ENCODE measurements at regions not wholly inside any gene's neighbourhood (a gene's known extent, or its start where the extent isn't known, plus 50 kb on each side); places are given as distances from the start of the nearest gene placed in this dataset.

DNA sequence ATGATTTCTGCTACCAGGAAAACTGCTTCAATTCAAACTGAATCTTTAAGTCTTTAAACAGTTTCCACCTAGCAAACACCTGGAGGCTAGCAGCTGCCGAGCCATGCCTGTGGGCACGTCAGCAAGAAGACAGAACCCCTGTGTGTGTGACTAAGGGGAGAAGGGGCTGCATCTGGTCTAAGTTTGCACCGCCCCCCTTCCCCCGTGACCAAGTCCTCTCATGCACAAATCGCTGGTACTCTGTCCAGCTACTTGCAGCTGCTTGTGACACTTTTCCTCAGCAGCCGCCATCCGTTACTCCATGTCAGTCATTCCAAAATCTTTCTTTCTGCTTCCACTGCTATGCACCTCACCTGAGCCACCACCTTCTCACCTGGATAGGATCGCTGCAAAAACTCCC is 355.0 kb downstream of the SS18 start:
- TF ChIP-seq POLR2AphosphoS5 (IDR thresholded peaks at IDR 0.05; ENCODE audit: low read depth, low read length) (no peak), POLR2A (IDR thresholded peaks at IDR 0.05; ENCODE audit: low read depth, low read length) (no peak)

All from GM12892 (cell line).